ENCODE measurements at regions not wholly inside any gene's neighbourhood (a gene's known extent, or its start where the extent isn't known, plus 50 kb on each side); places are given as distances from the start of the nearest gene placed in this dataset.

DNA sequence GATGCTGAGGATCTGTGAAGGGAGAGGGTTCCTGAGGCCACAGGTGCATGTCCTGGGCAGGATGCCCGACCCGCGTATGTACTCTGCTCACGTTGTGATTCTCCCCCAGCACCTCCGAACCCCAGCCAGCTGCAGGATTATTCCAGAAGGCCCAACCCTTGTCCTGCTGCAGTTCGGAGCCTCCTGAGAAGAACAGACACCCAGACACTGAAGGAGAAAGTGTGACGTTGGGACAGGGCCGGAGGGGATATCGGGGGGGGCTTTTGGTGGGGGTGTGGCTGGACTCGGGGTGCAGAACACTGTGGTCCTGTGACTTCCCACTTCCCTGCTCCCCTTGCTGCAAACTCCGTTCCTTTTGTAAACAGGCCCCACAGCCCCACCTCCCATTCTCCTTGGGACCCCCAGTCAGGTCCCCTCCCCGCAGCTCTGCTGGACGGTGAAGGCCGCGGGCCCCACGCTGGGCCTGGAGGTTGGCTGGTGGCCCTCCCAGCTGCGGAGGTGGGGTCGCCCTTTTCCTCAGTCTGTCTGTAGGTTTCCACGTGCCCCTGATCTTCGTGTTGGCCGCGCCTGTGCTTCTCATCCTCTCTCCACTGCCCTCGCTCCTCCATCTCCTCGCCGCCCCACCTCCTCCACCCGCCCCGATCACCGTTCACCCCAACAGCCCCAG, 83.0 kb upstream of the ADRA2C start:
- Histone ChIP-seq H3K9me3 (no peaks in the 10 kb centered on the region), H3K27me3 (peaks cover 0 to 63% (median 0%) of the 10 kb centered on the region in 4 donors), H3K4me3 (no peak overlapping the region), H3K4me1 (peaks cover 0 to 6% (median 0%) of the 10 kb centered on the region in 4 donors), H3K36me3 (no peaks in the 10 kb centered on the region), H3K27ac (replicated peaks in 1 of 4) (no peak overlapping the region)
- TF ChIP-seq, protein P1, sequence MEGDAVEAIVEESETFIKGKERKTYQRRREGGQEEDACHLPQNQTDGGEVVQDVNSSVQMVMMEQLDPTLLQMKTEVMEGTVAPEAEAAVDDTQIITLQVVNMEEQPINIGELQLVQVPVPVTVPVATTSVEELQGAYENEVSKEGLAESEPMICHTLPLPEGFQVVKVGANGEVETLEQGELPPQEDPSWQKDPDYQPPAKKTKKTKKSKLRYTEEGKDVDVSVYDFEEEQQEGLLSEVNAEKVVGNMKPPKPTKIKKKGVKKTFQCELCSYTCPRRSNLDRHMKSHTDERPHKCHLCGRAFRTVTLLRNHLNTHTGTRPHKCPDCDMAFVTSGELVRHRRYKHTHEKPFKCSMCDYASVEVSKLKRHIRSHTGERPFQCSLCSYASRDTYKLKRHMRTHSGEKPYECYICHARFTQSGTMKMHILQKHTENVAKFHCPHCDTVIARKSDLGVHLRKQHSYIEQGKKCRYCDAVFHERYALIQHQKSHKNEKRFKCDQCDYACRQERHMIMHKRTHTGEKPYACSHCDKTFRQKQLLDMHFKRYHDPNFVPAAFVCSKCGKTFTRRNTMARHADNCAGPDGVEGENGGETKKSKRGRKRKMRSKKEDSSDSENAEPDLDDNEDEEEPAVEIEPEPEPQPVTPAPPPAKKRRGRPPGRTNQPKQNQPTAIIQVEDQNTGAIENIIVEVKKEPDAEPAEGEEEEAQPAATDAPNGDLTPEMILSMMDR (IDR thresholded peaks at IDR 0.05): no peak
- TF ChIP-seq EP300 (IDR thresholded peaks at IDR 0.05) (no peak), POLR2A (IDR thresholded peaks at IDR 0.05; ENCODE audit: low read depth) (no peak), POLR2AphosphoS5 (IDR thresholded peaks at IDR 0.05) (no peak)
- intact Hi-C loops (cut with DNase I): no loop called here
- WGBS: 72% methylated on average over 24 of the region's 28 CpGs
- DNase-seq (ENCODE audit: extremely low spot score): no peak

DNA sequence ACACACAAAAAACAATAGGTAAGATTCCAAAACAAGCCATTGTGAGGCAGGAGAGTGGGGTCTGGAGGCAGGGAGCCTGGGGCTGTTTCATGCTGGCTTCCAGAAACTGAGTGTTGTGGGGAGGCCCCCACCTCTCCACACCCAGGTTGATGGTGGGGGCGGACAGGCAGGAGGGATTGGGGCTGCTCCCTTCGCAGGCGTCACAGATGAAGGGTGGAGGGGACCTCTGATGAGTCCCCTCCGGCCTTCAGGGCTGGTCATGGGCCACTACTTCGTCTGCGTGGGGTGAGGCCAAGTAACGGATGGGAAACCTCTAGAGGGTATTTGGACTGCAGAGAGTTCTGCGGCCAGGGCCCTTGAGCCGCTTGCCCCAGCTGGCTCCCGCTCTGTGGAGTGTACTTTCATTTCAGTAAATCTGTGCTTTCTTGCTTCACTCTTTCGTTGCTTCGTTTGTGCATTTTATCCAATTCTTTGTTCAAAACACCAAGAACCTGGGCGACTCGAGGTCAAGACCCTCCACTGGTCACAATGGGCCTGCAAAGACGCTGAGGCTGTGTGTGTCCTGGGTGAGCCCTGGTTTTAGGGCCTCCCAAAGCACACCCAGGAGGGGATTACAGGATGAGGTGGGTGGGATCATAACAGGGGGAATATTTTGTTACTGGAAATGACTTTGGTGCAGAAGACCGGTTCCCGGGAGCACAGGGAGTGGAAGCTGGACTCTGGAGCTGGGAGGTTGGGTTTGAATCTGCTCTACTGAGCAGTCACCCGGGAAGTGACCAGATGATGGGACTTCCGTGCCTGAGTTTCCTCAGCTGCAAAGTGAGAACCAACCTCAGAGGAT, 83.7 kb upstream of the ADRA2C start:
- H3K4me3 ChIP-seq: no peak overlapping the region
- intact Hi-C loops (cut with DNase I): no loop called here
- DNase-seq (ENCODE audit: extremely low spot score): no peak
- no peaks in the 10 kb centered on the region for H3K36me3 ChIP-seq
- 87% methylated on average over 19 of the region's 19 CpGs for WGBS
- H3K27ac ChIP-seq (replicated peaks in 1 of 4): no peak overlapping the region
- no peak for TF ChIP-seq POLR2A (IDR thresholded peaks at IDR 0.05; ENCODE audit: low read depth)
- no peak for TF ChIP-seq POLR2AphosphoS5 (IDR thresholded peaks at IDR 0.05)
- TF ChIP-seq EP300 (IDR thresholded peaks at IDR 0.05): no peak
- TF ChIP-seq, protein P1 (IDR thresholded peaks at IDR 0.05): no peak
- H3K4me1 ChIP-seq: peaks cover 0 to 6% (median 0%) of the 10 kb centered on the region in 4 donors
- H3K27me3 ChIP-seq: peaks cover 0 to 63% (median 2%) of the 10 kb centered on the region in 4 donors
- H3K9me3 ChIP-seq: no peaks in the 10 kb centered on the region

GRCh38 chr4:3681191-3681590, 85.0 kb upstream of the ADRA2C start:
- Histone ChIP-seq H3K27ac (replicated peaks in 1 of 4) (no peak overlapping the region), H3K4me1 (peaks cover 0 to 6% (median 0%) of the 10 kb centered on the region in 4 donors), H3K27me3 (peaks cover 0 to 75% (median 6%) of the 10 kb centered on the region in 4 donors), H3K9me3 (no peaks in the 10 kb centered on the region), H3K36me3 (no peaks in the 10 kb centered on the region), H3K4me3 (no peak overlapping the region)
- no peak for TF ChIP-seq POLR2A (IDR thresholded peaks at IDR 0.05; ENCODE audit: low read depth)
- TF ChIP-seq EP300 (IDR thresholded peaks at IDR 0.05): no peak
- TF ChIP-seq POLR2AphosphoS5 (IDR thresholded peaks at IDR 0.05): no peak
- TF ChIP-seq, protein P1 (IDR thresholded peaks at IDR 0.05): no peak
- DNase-seq (ENCODE audit: extremely low spot score): no peak
- 86% methylated on average over 14 of the region's 14 CpGs for WGBS
- intact Hi-C loops (cut with DNase I): no loop called here

GRCh38 chr4:3680656-3681055, 85.5 kb upstream of the ADRA2C start:
- Histone ChIP-seq H3K27me3 (peaks cover 0 to 78% (median 6%) of the 10 kb centered on the region in 4 donors), H3K27ac (replicated peaks in 1 of 4) (no peak overlapping the region), H3K9me3 (no peaks in the 10 kb centered on the region), H3K36me3 (no peaks in the 10 kb centered on the region), H3K4me1 (peaks cover 0 to 6% (median 0%) of the 10 kb centered on the region in 4 donors), H3K4me3 (no peak overlapping the region)
- intact Hi-C loops (cut with DNase I): no loop called here
- WGBS: 91% methylated on average over 16 of the region's 16 CpGs
- no peak for TF ChIP-seq POLR2A (IDR thresholded peaks at IDR 0.05; ENCODE audit: low read depth)
- no peak for TF ChIP-seq POLR2AphosphoS5 (IDR thresholded peaks at IDR 0.05)
- TF ChIP-seq EP300 (IDR thresholded peaks at IDR 0.05): no peak
- TF ChIP-seq, protein P1 (IDR thresholded peaks at IDR 0.05): no peak
- no peak for DNase-seq (ENCODE audit: extremely low spot score)
